MM.1S (cell line): ENCODE measurements at regions not wholly inside any gene's neighbourhood (a gene's known extent, or its start where the extent isn't known, plus 50 kb on each side); places are given as distances from the start of the nearest gene placed in this dataset.

Experiments used
- DNase-seq: peaks from one replicate; pipeline ENCODE4 v3.0.0-alpha.2; 2015
- H2AFZ ChIP-seq: fragments of 300-600 bp; sonication (generic); 2 replicates; pipeline ENCODE4 v1.6.0; 2016; ENCODE audit warnings: antibody characterized with exemption, low read length
- H3F3A ChIP-seq: fragments of 300-600 bp; sonication (generic); 2 replicates; pipeline ENCODE4 v1.6.1; 2016; ENCODE audit warnings: mild to moderate bottlenecking, antibody characterized with exemption, low read length, moderate library complexity, mixed read lengths; ENCODE audit not compliant: insufficient read depth
- H3K27ac ChIP-seq: fragments of 300-600 bp; sonication (generic); 2 replicates; pipeline ENCODE4 v1.5.1; 2016; ENCODE audit warnings: mild to moderate bottlenecking, low read length
- H3K27me3 ChIP-seq: fragments of 300-600 bp; sonication (generic); replicated peaks from 2 replicates; pipeline ENCODE4 v1.6.0; 2016; ENCODE audit warnings: low read length; ENCODE audit not compliant: insufficient read depth
- H3K36me3 ChIP-seq: fragments of 300-600 bp; sonication (generic); replicated peaks from 2 replicates; pipeline ENCODE4 v1.6.1; 2016; ENCODE audit warnings: mild to moderate bottlenecking, low read length, mixed read lengths; ENCODE audit not compliant: insufficient read depth
- H3K4me1 ChIP-seq: fragments of 300-600 bp; sonication (generic); 2 replicates; pipeline ENCODE4 v1.6.1; 2016; ENCODE audit warnings: low read length, mixed read lengths
- H3K4me2 ChIP-seq: fragments of 300-600 bp; sonication (generic); 2 replicates; pipeline ENCODE4 v1.6.0; 2016; ENCODE audit warnings: low read depth, low read length
- H3K4me3 ChIP-seq: fragments of 300-600 bp; sonication (generic); 2 replicates; pipeline ENCODE4 v1.5.1; 2016; ENCODE audit warnings: low read length, mixed read lengths
- H3K79me2 ChIP-seq: fragments of 300-600 bp; sonication (generic); 2 replicates; pipeline ENCODE4 v1.6.1; 2016; ENCODE audit warnings: mixed run types, low read length, mixed read lengths
- H3K9ac ChIP-seq: fragments of 300-600 bp; sonication (generic); 2 replicates; pipeline ENCODE4 v1.6.1; 2016; ENCODE audit warnings: low read length, mixed read lengths
- H3K9me2 ChIP-seq: fragments of 300-600 bp; sonication (generic); replicated peaks from 2 replicates; pipeline ENCODE4 v1.6.1; 2016; ENCODE audit warnings: mild to moderate bottlenecking, low read length, mixed read lengths; ENCODE audit not compliant: insufficient read depth
- H3K9me3 ChIP-seq: fragments of 300-600 bp; sonication (generic); replicated peaks from 2 replicates; pipeline ENCODE4 v1.6.1; 2016; ENCODE audit warnings: mild to moderate bottlenecking, low read length, mixed read lengths; ENCODE audit not compliant: insufficient read depth
- H4K20me1 ChIP-seq: fragments of 300-600 bp; sonication (generic); 2 replicates; pipeline ENCODE4 v1.6.1; 2016; ENCODE audit warnings: mild to moderate bottlenecking, low read length, moderate library complexity, mixed read lengths; ENCODE audit not compliant: insufficient read depth
- EZH2 ChIP-seq: fragments of 300-600 bp; sonication (generic); optimal IDR thresholded peaks from 2 replicates; pipeline ENCODE3; 2017; ENCODE audit warnings: low read depth, mild to moderate bottlenecking, antibody characterized with exemption, low read length, mixed read lengths
- EZH2phosphoT487 ChIP-seq: fragments of 300-600 bp; sonication (generic); IDR thresholded peaks from 2 replicates; pipeline ENCODE4 v1.6.1; 2018; ENCODE audit warnings: antibody characterized with exemption, low read length
- TF ChIP-seq, protein P1 (sequence below): fragments of 300-600 bp; sonication (generic); IDR thresholded peaks from 2 replicates; pipeline ENCODE4 v1.5.1; 2016; ENCODE audit warnings: antibody characterized with exemption, low read length, mixed read lengths

DNA sequence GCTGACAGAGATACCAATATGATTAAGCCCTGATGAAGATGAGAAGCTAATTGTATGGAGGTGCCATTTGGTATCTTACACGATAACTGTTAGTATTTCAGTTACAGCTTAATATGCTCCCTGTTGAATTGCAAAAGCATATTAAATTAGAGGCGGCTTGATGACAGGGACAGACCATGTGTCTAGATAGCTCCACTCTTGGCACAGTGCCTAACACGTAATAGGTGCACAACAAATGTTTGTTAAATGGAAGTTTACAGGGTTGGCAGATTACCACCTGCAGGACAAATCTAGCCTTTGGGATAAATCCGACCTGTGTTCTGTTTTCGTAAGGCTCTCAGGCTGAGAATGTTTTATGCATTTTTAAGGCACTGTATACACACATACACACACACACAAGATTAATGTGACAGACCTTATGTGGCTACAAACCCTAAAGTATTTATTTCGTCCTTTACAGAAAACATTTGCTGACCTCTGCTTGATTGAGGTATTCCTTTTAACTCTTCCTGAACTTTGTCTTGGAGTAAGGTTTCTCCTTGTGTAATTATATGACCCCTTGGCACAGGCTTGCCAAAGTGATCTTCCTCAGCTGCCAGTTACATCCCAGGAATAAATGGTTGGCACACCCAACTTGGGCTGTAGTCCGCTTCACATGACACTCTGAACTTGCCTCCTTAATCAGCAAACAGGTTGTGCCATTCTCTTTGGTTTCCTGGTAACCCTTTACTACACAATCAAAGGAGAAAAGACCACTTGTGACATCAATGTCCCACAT lies 348.9 kb downstream of the HRH4 start:
- no peak overlapping the region for H3K27ac ChIP-seq
- H3K36me3 ChIP-seq: no peaks in the 10 kb centered on the region
- no peak overlapping the region for H3K4me2 ChIP-seq
- H3F3A ChIP-seq: no peaks in the 10 kb centered on the region
- no peak overlapping the region for H2AFZ ChIP-seq
- H3K4me3 ChIP-seq: no peak overlapping the region
- no peaks in the 10 kb centered on the region for H4K20me1 ChIP-seq
- TF ChIP-seq EZH2phosphoT487: no peak
- no peak for TF ChIP-seq EZH2
- TF ChIP-seq, protein P1, sequence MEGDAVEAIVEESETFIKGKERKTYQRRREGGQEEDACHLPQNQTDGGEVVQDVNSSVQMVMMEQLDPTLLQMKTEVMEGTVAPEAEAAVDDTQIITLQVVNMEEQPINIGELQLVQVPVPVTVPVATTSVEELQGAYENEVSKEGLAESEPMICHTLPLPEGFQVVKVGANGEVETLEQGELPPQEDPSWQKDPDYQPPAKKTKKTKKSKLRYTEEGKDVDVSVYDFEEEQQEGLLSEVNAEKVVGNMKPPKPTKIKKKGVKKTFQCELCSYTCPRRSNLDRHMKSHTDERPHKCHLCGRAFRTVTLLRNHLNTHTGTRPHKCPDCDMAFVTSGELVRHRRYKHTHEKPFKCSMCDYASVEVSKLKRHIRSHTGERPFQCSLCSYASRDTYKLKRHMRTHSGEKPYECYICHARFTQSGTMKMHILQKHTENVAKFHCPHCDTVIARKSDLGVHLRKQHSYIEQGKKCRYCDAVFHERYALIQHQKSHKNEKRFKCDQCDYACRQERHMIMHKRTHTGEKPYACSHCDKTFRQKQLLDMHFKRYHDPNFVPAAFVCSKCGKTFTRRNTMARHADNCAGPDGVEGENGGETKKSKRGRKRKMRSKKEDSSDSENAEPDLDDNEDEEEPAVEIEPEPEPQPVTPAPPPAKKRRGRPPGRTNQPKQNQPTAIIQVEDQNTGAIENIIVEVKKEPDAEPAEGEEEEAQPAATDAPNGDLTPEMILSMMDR: no peak
- H3K79me2 ChIP-seq: no peaks in the 10 kb centered on the region
- H3K9ac ChIP-seq: no peak overlapping the region
- H3K9me3 ChIP-seq: no peaks in the 10 kb centered on the region
- H3K27me3 ChIP-seq: no peaks in the 10 kb centered on the region
- no peaks in the 10 kb centered on the region for H3K9me2 ChIP-seq
- no peaks in the 10 kb centered on the region for H3K4me1 ChIP-seq
- DNase-seq: no peak

DNA sequence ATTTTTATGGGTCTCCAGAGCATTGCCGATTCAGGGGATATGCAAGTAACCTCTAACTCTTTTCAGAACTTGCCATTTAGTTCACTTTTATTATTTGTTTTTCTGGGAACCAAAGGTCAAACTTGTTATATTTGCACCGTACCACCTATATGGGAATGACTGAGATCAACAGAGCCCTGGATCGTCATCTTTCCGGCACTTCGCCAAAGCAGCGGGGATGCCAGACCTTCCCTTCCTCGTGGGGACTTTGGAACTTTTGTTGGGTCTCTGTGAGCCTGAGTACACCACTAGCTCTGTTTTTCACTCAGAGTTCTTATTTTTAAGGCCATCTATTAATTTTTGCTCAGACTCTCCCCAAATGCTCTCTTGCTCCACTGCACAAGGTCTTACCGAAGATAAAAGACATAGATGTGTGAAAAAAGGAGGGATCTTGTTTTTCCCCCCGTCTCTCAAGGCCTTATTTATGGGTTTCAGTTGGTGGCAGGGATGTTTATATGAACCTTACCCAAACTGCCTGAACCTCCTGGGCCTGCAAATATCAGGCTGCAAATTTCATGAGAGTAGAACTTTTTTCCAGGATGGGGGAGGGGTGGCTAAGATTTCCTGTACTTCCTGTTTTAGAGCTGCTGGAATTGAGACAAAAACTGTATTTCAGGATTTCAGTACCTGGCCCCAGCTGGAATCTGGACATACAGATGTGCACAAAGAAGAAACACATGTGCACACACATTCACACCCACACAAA lies 350.3 kb downstream of the HRH4 start:
- Histone ChIP-seq H3K4me3 (no peak overlapping the region), H3K36me3 (no peaks in the 10 kb centered on the region), H3K79me2 (no peaks in the 10 kb centered on the region), H3K4me2 (no peak overlapping the region), H3K9me2 (no peaks in the 10 kb centered on the region), H3K27me3 (no peaks in the 10 kb centered on the region), H3K27ac (no peak overlapping the region), H3F3A (no peaks in the 10 kb centered on the region), H2AFZ (no peak overlapping the region), H3K9ac (no peak overlapping the region), H4K20me1 (no peaks in the 10 kb centered on the region), H3K4me1 (no peaks in the 10 kb centered on the region), H3K9me3 (no peaks in the 10 kb centered on the region)
- DNase-seq: no peak
- TF ChIP-seq EZH2: no peak
- TF ChIP-seq, protein P1: no peak
- no peak for TF ChIP-seq EZH2phosphoT487

DNA sequence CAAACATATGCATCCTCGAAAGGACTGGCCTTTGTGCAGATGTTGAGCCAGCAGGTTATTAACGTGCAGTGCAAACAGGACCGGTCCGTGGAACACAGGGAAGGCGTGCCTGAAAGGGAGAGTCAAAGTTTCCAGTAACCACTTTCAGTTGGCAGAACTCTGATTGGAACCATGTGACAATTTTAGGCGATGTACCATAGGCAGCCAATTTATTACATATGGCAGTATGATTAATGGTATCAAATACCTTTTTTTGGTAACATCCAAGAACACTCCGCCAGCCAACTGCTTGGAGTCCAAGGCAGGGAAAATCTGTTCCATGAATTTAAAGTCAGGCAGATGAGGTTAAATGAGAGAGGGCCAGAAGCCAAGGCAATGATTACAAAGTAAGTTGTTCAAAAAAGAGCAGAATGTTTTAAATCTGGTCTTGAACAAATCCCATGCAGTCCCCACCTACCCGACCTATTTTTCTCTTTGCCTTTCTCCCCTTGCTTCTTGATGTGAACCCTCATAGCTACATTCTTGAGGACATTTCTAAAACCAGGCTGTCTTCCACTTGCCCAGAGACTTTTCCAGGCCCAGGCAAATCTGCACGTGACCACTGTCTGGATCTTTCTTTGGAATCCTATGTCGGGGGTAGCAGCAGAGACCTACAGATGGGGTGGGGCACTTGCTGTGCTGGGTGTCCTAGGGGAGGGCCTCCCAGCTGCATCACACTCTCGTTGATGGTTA lies 351.7 kb downstream of the HRH4 start:
- Histone ChIP-seq H3K4me2 (no peak overlapping the region), H3K4me3 (no peak overlapping the region), H3K9me2 (no peaks in the 10 kb centered on the region), H3K36me3 (no peaks in the 10 kb centered on the region), H3K9me3 (no peaks in the 10 kb centered on the region), H3K27ac (no peak overlapping the region), H3K4me1 (no peaks in the 10 kb centered on the region), H3F3A (no peaks in the 10 kb centered on the region), H3K9ac (no peak overlapping the region), H2AFZ (no peak overlapping the region), H4K20me1 (no peaks in the 10 kb centered on the region), H3K27me3 (no peaks in the 10 kb centered on the region), H3K79me2 (no peaks in the 10 kb centered on the region)
- DNase-seq: no peak
- no peak for TF ChIP-seq EZH2
- TF ChIP-seq EZH2phosphoT487: no peak
- TF ChIP-seq, protein P1: no peak
